ENCODE measurements at regions not wholly inside any gene's neighbourhood (a gene's known extent, or its start where the extent isn't known, plus 50 kb on each side); places are given as distances from the start of the nearest gene placed in this dataset.

DNA sequence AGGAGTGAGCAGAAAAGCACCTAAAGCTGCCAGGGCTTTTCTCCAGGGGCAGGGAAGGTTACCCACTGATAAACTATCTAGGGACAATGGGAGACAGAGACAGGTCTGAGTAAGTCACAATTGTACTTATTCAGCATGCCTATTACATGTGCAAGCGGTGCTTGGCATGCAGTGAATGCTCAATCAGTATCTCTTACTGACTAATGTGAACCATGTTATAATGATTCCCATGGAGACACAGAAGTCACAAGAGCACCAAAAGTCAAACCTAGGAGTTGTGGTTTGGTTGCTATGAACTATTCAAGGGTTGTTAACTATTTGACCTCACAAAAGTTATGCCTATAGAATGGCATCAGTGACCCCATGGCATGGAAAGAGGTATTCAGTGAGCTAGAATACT lies 50.0 kb upstream of the RASGRP1 start:
- no TSS peak for BruUV-seq (replicated peaks)
- Histone ChIP-seq H4K20me1 (ENCODE audit: insufficient read depth, low read length) (no peaks in the 10 kb centered on the region), H2AFZ (ENCODE audit: low read length) (no peak overlapping the region), H3K27me3 (ENCODE audit: control insufficient read depth in 1 of 2, insufficient read depth in 2 of 2, low read length in 2 of 2) (peaks cover 2 to 20% of the 10 kb centered on the region in 2 experiments; a peak in 2 of 5 replicates), H3K4me1 (ENCODE audit: insufficient read depth, low read length) (no peaks in the 10 kb centered on the region), H3K27ac (ENCODE audit: extremely low read length, insufficient read depth, low read length) (no peak overlapping the region), H3K9ac (ENCODE audit: insufficient read depth, low read depth, low read length) (no peak overlapping the region), H3K4me2 (ENCODE audit: low read depth, low read length) (no peak overlapping the region), H3K9me3 (ENCODE audit: low read length) (no peaks in the 10 kb centered on the region), H3K36me3 (replicated peaks in 1 of 2; ENCODE audit: control insufficient read depth in 1 of 2, insufficient read depth in 2 of 2, low read length in 2 of 2) (no peaks in the 10 kb centered on the region), H3K4me3 (replicated peaks in 1 of 3; ENCODE audit: insufficient read depth in 1 of 3, low read depth in 2 of 3, low read length in 3 of 3) (no peak overlapping the region), H3K79me2 (ENCODE audit: insufficient read depth, low read length) (no peaks in the 10 kb centered on the region)
- FAIRE-seq (no peak), ATAC-seq (no peak), DNase-seq (ENCODE audit: low spot score) (no peak)
- in situ Hi-C loops (cut with HindIII; ENCODE audit: extremely low pct_ligation_motif_present, low pct_unique_long_range_greater_than_20kb) = no loop called here
- WGBS (ENCODE audit: low lambda C conversion rate) = 0% methylated on average over 1 of the region's 1 CpG
- ChIA-PET POLR2A (no interaction called here), CTCF (ENCODE audit: low intra/inter-chr PET ratio, low total read pairs) (no interaction called here)
- TF ChIP-seq, protein P1, sequence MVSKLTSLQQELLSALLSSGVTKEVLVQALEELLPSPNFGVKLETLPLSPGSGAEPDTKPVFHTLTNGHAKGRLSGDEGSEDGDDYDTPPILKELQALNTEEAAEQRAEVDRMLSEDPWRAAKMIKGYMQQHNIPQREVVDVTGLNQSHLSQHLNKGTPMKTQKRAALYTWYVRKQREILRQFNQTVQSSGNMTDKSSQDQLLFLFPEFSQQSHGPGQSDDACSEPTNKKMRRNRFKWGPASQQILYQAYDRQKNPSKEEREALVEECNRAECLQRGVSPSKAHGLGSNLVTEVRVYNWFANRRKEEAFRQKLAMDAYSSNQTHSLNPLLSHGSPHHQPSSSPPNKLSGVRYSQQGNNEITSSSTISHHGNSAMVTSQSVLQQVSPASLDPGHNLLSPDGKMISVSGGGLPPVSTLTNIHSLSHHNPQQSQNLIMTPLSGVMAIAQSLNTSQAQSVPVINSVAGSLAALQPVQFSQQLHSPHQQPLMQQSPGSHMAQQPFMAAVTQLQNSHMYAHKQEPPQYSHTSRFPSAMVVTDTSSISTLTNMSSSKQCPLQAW (CRISPR knock-in tag; IDR thresholded peaks at IDR 0.05) = no peak
- no peak for TF ChIP-seq NCOA1 (CRISPR knock-in tag; IDR thresholded peaks at IDR 0.05)
- intact Hi-C loops (cut with micrococcal nuclease; ENCODE audit: unreplicated experiment) = no loop called here

DNA sequence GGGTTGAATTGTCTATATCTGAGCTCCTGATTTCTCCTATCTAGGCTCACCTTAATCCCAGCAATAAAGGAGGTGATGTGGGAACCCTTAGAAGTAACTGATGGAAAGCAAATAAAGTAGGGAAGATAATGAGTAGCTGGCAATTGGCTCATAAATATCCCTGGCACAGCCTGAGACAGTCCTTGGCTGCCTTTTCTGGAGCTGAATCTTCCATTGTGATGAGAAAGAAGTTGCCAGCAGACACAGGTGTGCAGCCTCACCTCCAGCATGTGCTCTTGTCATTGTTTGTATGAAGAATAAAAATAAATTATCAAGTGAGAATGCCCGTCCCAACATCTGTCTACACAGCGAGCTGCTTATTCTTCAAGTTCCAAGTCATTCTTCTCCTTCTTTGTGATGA lies 53.2 kb upstream of the RASGRP1 start:
- Histone ChIP-seq H3K9me3 (ENCODE audit: low read length) (no peaks in the 10 kb centered on the region), H3K27me3 (ENCODE audit: control insufficient read depth in 1 of 2, insufficient read depth in 2 of 2, low read length in 2 of 2) (peaks cover 2 to 14% of the 10 kb centered on the region in 2 experiments; a peak in 2 of 5 replicates), H3K27ac (ENCODE audit: extremely low read length, insufficient read depth, low read length) (no peak overlapping the region), H2AFZ (ENCODE audit: low read length) (no peak overlapping the region), H3K4me1 (ENCODE audit: insufficient read depth, low read length) (no peaks in the 10 kb centered on the region), H3K9ac (ENCODE audit: insufficient read depth, low read depth, low read length) (no peak overlapping the region), H3K4me2 (ENCODE audit: low read depth, low read length) (no peak overlapping the region), H3K79me2 (ENCODE audit: insufficient read depth, low read length) (no peaks in the 10 kb centered on the region), H3K36me3 (replicated peaks in 1 of 2; ENCODE audit: control insufficient read depth in 1 of 2, insufficient read depth in 2 of 2, low read length in 2 of 2) (no peaks in the 10 kb centered on the region), H3K4me3 (replicated peaks in 1 of 3; ENCODE audit: insufficient read depth in 1 of 3, low read depth in 2 of 3, low read length in 3 of 3) (no peak overlapping the region), H4K20me1 (ENCODE audit: insufficient read depth, low read length) (no peaks in the 10 kb centered on the region)
- no peak for ATAC-seq
- DNase-seq (ENCODE audit: low spot score) = no peak
- POLR2A ChIA-PET = no interaction called here
- no peak for FAIRE-seq
- WGBS (ENCODE audit: low lambda C conversion rate) = 4% methylated on average over 2 of the region's 2 CpGs
- CTCF ChIA-PET (ENCODE audit: low intra/inter-chr PET ratio, low total read pairs) = no interaction called here
- no peak for TF ChIP-seq ARNT2 (CRISPR knock-in tag; IDR thresholded peaks at IDR 0.05; ENCODE audit: low read depth)
- TF ChIP-seq, protein P1 (CRISPR knock-in tag; IDR thresholded peaks at IDR 0.05) = no peak
- no TSS peak for BruUV-seq (replicated peaks)
- in situ Hi-C loops (cut with HindIII; ENCODE audit: extremely low pct_ligation_motif_present, low pct_unique_long_range_greater_than_20kb) (no loop called here), intact Hi-C loops (cut with micrococcal nuclease; ENCODE audit: unreplicated experiment) (no loop called here)
